ENCODE measurements at regions not wholly inside any gene's neighbourhood (a gene's known extent, or its start where the extent isn't known, plus 50 kb on each side); places are given as distances from the start of the nearest gene placed in this dataset.

DNA sequence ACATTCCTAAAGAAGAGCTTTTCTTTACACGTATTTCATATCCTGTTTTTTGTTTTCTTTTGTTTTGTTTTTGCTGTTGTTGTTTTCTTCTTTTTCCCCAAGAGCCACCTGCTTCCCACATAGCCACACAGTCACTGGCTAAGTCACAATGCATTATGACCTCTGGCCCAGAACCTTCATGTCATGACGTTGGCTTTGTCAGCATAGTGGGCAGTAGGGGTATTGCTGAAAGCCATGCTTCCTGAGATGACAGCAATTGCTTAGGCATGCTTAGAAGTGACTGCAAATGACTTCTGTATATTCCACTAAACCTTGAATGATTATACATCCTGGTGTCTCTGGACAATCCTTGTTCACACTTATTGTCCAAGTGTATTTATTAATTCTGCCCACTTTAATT is 375.8 kb downstream of the TAF11L14 start:
- TF ChIP-seq CTCF (IDR thresholded peaks at IDR 0.05) = no peak
- TF ChIP-seq POLR2A (IDR thresholded peaks at IDR 0.05) = no peak

All from breast epithelium (tissue), 3 donors.